ENCODE measurements at regions not wholly inside any gene's neighbourhood (a gene's known extent, or its start where the extent isn't known, plus 50 kb on each side); places are given as distances from the start of the nearest gene placed in this dataset.

- TF ChIP-seq, protein P1, sequence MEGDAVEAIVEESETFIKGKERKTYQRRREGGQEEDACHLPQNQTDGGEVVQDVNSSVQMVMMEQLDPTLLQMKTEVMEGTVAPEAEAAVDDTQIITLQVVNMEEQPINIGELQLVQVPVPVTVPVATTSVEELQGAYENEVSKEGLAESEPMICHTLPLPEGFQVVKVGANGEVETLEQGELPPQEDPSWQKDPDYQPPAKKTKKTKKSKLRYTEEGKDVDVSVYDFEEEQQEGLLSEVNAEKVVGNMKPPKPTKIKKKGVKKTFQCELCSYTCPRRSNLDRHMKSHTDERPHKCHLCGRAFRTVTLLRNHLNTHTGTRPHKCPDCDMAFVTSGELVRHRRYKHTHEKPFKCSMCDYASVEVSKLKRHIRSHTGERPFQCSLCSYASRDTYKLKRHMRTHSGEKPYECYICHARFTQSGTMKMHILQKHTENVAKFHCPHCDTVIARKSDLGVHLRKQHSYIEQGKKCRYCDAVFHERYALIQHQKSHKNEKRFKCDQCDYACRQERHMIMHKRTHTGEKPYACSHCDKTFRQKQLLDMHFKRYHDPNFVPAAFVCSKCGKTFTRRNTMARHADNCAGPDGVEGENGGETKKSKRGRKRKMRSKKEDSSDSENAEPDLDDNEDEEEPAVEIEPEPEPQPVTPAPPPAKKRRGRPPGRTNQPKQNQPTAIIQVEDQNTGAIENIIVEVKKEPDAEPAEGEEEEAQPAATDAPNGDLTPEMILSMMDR (IDR thresholded peaks at IDR 0.05), result no peak
- no peak for TF ChIP-seq POLR2A (IDR thresholded peaks at IDR 0.05)
Observed at GRCh38 chr4:175035905-175036304, 117.7 kb downstream of the ADAM29 start.

Data from upper lobe of left lung (tissue), 4 donors.